Suprapubic skin (tissue), 4 donors: ENCODE measurements at regions not wholly inside any gene's neighbourhood (a gene's known extent, or its start where the extent isn't known, plus 50 kb on each side); places are given as distances from the start of the nearest gene placed in this dataset.

Experiments used
- DNase-seq, 2 donors: peaks; one replicate each; pipeline ENCODE4 v3.0.0-alpha.2; 2019; ENCODE audit warnings: low spot score in 2 of 2
- H3K27ac ChIP-seq: fragments of 200-600 bp; sonication (generic); one replicate; pipeline ENCODE4 v1.5.1; 2019
- H3K27me3 ChIP-seq: fragments of 200-600 bp; sonication (generic); one replicate; pipeline ENCODE4 v1.5.1; 2019
- H3K36me3 ChIP-seq: fragments of 200-600 bp; sonication (generic); one replicate; pipeline ENCODE4 v1.5.1; 2019
- H3K4me1 ChIP-seq: fragments of 200-600 bp; sonication (generic); one replicate; pipeline ENCODE4 v1.5.1; 2019
- H3K4me3 ChIP-seq: fragments of 200-600 bp; sonication (generic); one replicate; pipeline ENCODE4 v1.5.1; 2019; ENCODE audit warnings: mild to moderate bottlenecking
- H3K9me3 ChIP-seq: fragments of 200-600 bp; sonication (generic); one replicate; pipeline ENCODE4 v1.5.1; 2019
- EP300 ChIP-seq: sonication (generic); formaldehyde crosslinking; IDR thresholded peaks from one replicate; pipeline ENCODE4 v1.6.1; 2017; ENCODE audit warnings: antibody characterized with exemption
- POLR2A ChIP-seq, 2 donors: fragments of 450-650 bp; IDR thresholded peaks; one replicate each; pipeline ENCODE4 v1.6.1; 2017; ENCODE audit warnings: antibody characterized with exemption in 2 of 2, mild to moderate bottlenecking in 2 of 2, moderate library complexity in 2 of 2
- POLR2AphosphoS5 ChIP-seq, 3 donors: sonication (generic); formaldehyde crosslinking; IDR thresholded peaks; one replicate each; pipeline ENCODE4 v1.6.1; 2017; ENCODE audit warnings: antibody characterized with exemption in 3 of 3
- WGBS: methylation state at CpG from one replicate; pipeline ENCODE4 v1.1.5; 2018; 5-methylcytosine and 5-hydroxymethylcytosine counted together
- TF ChIP-seq, protein P1 (sequence below), 2 donors: fragments of 200-600 bp in 1 of 2; fragments of 450-650 bp in 1 of 2; sonication (generic) in 1 of 2; IDR thresholded peaks; one replicate each; pipeline ENCODE4 v1.5.1; 2016 to 2019; ENCODE audit warnings: antibody characterized with exemption in 2 of 2, mild to moderate bottlenecking in 1 of 2, moderate library complexity in 1 of 2

DNA sequence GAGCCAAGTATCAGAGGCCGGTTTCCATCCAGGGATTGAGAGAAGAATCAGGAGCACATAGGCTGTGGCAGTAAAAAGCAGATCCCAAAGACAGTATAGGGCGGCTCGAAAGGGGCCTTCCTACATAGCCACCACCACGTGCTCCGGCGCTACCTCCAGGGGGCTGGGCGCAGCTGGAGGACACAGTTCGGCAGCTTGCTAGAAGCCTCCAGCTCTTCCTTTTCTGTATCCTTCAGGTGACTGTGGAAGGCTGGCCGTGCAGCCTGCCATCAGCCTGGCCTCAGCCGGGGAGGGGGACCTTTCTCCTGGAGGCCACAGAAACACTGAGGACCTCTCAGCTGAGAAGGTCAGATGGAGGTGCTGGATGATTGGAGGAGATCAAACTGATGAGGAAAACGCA lies 183.6 kb upstream of the GLI2 start:
- H3K4me3 ChIP-seq = no peak overlapping the region

DNA sequence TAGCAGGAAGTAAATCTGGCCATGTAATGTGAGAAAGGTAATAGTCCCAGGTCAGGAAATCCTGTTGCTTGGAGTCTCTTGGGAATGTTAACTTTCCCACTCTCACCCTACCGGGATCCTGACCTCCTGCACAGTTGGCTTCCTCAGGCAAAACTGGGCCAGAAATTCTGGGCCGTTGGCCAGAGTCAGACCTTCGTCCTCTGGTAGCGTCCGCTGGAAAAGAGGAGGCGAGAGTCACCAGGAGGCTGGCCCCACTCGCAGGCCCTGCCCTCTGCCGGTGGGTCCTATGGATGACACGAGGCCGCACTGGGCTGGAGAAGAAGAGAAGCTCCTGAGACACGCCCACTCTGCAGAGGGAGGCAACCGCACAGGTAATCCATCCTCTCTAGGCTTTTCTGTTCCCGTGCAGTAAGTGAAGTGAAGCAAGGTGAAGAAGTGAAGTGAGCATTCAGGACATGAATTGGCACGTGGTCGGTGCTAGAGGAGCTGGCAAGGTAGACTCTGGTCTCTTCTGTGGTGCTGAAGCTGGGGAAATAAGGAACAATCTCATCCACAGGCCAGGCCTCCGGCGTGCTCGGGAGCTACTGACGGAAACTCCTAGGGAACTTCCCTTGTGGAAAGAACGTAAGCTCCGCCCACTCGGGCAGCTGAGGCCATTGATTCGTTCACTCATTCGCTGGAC lies 182.7 kb upstream of the GLI2 start:
- TF ChIP-seq, protein P1, sequence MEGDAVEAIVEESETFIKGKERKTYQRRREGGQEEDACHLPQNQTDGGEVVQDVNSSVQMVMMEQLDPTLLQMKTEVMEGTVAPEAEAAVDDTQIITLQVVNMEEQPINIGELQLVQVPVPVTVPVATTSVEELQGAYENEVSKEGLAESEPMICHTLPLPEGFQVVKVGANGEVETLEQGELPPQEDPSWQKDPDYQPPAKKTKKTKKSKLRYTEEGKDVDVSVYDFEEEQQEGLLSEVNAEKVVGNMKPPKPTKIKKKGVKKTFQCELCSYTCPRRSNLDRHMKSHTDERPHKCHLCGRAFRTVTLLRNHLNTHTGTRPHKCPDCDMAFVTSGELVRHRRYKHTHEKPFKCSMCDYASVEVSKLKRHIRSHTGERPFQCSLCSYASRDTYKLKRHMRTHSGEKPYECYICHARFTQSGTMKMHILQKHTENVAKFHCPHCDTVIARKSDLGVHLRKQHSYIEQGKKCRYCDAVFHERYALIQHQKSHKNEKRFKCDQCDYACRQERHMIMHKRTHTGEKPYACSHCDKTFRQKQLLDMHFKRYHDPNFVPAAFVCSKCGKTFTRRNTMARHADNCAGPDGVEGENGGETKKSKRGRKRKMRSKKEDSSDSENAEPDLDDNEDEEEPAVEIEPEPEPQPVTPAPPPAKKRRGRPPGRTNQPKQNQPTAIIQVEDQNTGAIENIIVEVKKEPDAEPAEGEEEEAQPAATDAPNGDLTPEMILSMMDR (IDR thresholded peaks at IDR 0.05) = peak; percentile 60 to 76
- peak in 1 of 3 donors; percentile 59 for TF ChIP-seq POLR2AphosphoS5 (IDR thresholded peaks at IDR 0.05)
- TF ChIP-seq POLR2A (IDR thresholded peaks at IDR 0.05) = no peak
- DNase-seq = peak; percentile 89 to 90
- WGBS = 12% methylated on average over 24 of the region's 24 CpGs
- Histone ChIP-seq H3K27me3 (no peaks in the 10 kb centered on the region), H3K27ac (no peak overlapping the region), H3K4me3 (no peak overlapping the region), H3K4me1 (peaks cover 38% of the 10 kb centered on the region), H3K36me3 (no peaks in the 10 kb centered on the region), H3K9me3 (no peaks in the 10 kb centered on the region)

More for the DNA sequence above, 183.6 kb upstream of the GLI2 start:
- H3K4me1 ChIP-seq = peaks cover 38% of the 10 kb centered on the region
- DNase-seq = no peak
- H3K36me3 ChIP-seq = no peaks in the 10 kb centered on the region
- 83% methylated on average over 8 of the region's 11 CpGs for WGBS
- TF ChIP-seq POLR2AphosphoS5 (IDR thresholded peaks at IDR 0.05) (no peak), EP300 (no peak), POLR2A (IDR thresholded peaks at IDR 0.05) (no peak)
- TF ChIP-seq, protein P1 (IDR thresholded peaks at IDR 0.05) = no peak
- H3K27me3 ChIP-seq = no peaks in the 10 kb centered on the region
- H3K9me3 ChIP-seq = no peaks in the 10 kb centered on the region
- no peak overlapping the region for H3K27ac ChIP-seq

DNA sequence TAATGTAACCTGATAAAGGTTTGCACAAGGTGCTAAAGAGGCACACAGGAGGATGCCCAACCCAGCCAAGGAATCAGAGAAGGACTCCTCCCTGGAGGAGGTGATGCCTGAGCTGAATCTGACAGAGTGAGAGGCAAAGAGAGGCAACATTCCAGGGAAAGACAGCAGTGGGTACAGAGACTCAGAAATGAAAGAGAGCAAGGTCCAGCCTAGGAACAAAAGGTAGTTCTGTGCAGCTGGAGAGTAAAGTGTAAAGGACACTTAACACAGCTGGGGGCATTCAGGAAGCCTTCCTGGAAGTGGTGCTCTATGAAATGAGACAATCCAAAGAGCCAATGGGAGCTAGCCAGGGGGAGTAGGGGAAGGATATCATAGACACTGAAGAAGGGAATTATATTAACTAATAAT lies 181.0 kb upstream of the GLI2 start:
- no peaks in the 10 kb centered on the region for H3K27me3 ChIP-seq
- H3K4me1 ChIP-seq = peaks cover 31% of the 10 kb centered on the region
- no peaks in the 10 kb centered on the region for H3K9me3 ChIP-seq
- no peak overlapping the region for H3K27ac ChIP-seq
- DNase-seq = no peak
- TF ChIP-seq POLR2A (IDR thresholded peaks at IDR 0.05) (no peak), POLR2AphosphoS5 (IDR thresholded peaks at IDR 0.05) (no peak), EP300 (no peak)
- TF ChIP-seq, protein P1 (IDR thresholded peaks at IDR 0.05) = no peak
- H3K4me3 ChIP-seq = no peak overlapping the region
- H3K36me3 ChIP-seq = no peaks in the 10 kb centered on the region

DNA sequence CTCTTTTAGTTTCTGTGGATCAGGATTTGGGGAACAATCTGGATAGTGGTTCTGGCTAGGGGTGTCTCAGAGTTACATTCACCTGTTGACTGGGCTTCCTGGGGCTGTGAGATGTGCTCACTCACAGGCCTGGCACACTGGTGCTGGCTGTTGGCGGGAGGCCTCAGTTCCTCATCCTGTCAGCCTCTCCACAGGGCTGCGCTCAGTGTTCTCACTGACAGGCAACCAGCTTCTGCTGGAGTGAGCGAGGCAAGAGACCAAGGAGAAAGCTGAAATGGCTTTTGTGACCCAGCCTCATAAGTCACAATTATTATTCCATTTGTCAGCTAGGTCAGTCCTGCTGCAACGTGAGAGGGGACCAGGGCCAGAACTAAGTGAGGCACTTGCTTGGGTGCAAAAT lies 180.6 kb upstream of the GLI2 start:
- 84% methylated on average over 4 of the region's 4 CpGs for WGBS
- H3K27ac ChIP-seq = no peak overlapping the region

DNA sequence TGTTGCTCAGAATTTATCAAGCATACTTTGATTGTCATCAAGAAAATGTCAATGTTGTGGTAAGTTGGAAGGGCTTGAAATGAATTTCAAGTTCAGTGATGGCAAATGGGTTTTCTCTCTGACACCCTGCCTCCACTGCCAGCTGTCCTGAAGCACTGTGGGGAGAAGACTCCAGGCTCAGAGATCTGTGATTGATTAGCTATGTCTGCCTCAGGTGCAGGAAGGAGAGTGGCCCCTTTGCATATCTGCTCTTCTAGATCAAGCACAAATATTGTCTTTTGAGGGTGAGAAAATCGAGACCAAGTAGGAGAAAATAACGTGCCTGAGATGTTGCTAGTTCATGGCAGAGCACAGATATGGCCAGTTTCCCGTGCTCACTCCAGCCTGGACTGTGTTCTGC lies 178.8 kb upstream of the GLI2 start:
- WGBS = 83% methylated on average over 3 of the region's 3 CpGs
- H3K4me3 ChIP-seq = no peak overlapping the region
- no peaks in the 10 kb centered on the region for H3K36me3 ChIP-seq
- no peak for DNase-seq
- no peaks in the 10 kb centered on the region for H3K27me3 ChIP-seq
- no peaks in the 10 kb centered on the region for H3K9me3 ChIP-seq
- H3K4me1 ChIP-seq = peaks cover 16% of the 10 kb centered on the region
- H3K27ac ChIP-seq = no peak overlapping the region
- TF ChIP-seq, protein P1 (IDR thresholded peaks at IDR 0.05) = no peak
- TF ChIP-seq POLR2A (IDR thresholded peaks at IDR 0.05) (no peak), POLR2AphosphoS5 (IDR thresholded peaks at IDR 0.05) (no peak), EP300 (no peak)

More for the DNA sequence above, 180.6 kb upstream of the GLI2 start:
- no peak for TF ChIP-seq POLR2A (IDR thresholded peaks at IDR 0.05)
- TF ChIP-seq, protein P1 (IDR thresholded peaks at IDR 0.05) = no peak
- TF ChIP-seq POLR2AphosphoS5 (IDR thresholded peaks at IDR 0.05) = no peak
- no peak for TF ChIP-seq EP300
- DNase-seq = no peak
- H3K27me3 ChIP-seq = no peaks in the 10 kb centered on the region
- H3K4me1 ChIP-seq = peaks cover 26% of the 10 kb centered on the region
- H3K4me3 ChIP-seq = no peak overlapping the region
- H3K36me3 ChIP-seq = no peaks in the 10 kb centered on the region
- H3K9me3 ChIP-seq = no peaks in the 10 kb centered on the region
